Left lung (tissue), 4 donors: ENCODE measurements at regions not wholly inside any gene's neighbourhood (a gene's known extent, or its start where the extent isn't known, plus 50 kb on each side); places are given as distances from the start of the nearest gene placed in this dataset.

Experiments
- ATAC-seq: fragments of 200-7000 bp; cut with Tn5 transposase; one replicate; pipeline ENCODE4 v1.9.1; 2020; ENCODE audit warnings: moderate library complexity
- DNase-seq, 4 donors: peaks; one replicate each; pipeline ENCODE4 v3.0.0-alpha.2; 2013 to 2020
- H3K27ac ChIP-seq, 2 donors: fragments of 200-600 bp; sonication (generic) in 1 of 2; one replicate each; pipeline versions ENCODE4 v1.5.0 to v1.8.0; 2020 to 2021
- H3K27me3 ChIP-seq, 2 donors: fragments of 200-600 bp; sonication (generic) in 1 of 2; one replicate each; pipeline versions ENCODE4 v1.5.0 to v1.8.0; 2020 to 2021
- H3K36me3 ChIP-seq, 2 donors: fragments of 200-600 bp; sonication (generic) in 1 of 2; one replicate each; pipeline versions ENCODE4 v1.5.0 to v1.8.0; 2020 to 2021
- H3K4me1 ChIP-seq, 2 donors: fragments of 200-600 bp; one replicate each; pipeline ENCODE4 v1.8.0; 2021
- H3K4me3 ChIP-seq, 2 donors: fragments of 200-600 bp; sonication (generic) in 1 of 2; one replicate each; pipeline versions ENCODE4 v1.5.0 to v1.8.0; 2020 to 2021; ENCODE audit warnings: mild to moderate bottlenecking in 1 of 2
- H3K9me3 ChIP-seq, 2 donors: fragments of 200-600 bp; sonication (generic) in 1 of 2; one replicate each; pipeline versions ENCODE4 v1.5.0 to v1.8.0; 2020 to 2021
- intact Hi-C, 2 donors: fragments of 100-400 bp; cut with DNase I; formaldehyde crosslinking; loops; one replicate each; pipeline versions ENCODE4 v1.11.2 to v1.14.2; 2022
- TF ChIP-seq, protein P1 (sequence below), 2 donors: fragments of 200-600 bp; sonication (generic) in 1 of 2; IDR thresholded peaks; one replicate each; pipeline versions ENCODE4 v1.5.0 to v1.8.0; 2021; ENCODE audit warnings: antibody characterized with exemption in 2 of 2
- donor health status: DM: no; HTN: yes; CAD: no.
- donor health status: DM: no; HTN: no; CAD: no.

- H3K9me3 ChIP-seq = no peaks in the 10 kb centered on the region
- H3K27ac ChIP-seq = no peak overlapping the region
- intact Hi-C loops = no loop called here
These were observed 897.2 kb upstream of the CDH2 start for GRCh38 chr18:29074147-29074546.

DNA sequence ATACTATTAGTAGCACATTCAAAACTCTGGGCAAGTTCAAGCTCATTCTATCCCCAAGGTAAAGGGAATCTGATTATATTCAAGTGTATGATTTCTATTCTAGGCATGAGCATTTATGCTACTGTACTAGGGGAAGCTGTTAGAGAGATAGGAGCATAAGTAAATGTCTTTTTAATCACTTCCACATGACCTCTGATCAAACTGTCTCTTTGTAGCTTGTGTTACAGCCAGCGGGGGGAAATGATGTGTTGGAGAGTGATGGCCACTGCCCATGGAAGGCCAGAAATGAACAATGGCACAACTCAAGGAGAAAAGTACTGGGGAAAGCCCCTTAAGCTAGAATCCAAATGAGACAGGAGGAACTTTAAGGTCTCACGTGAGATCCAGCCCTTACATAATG is 894.9 kb upstream of the CDH2 start:
- Histone ChIP-seq H3K27me3 (no peaks in the 10 kb centered on the region), H3K9me3 (no peaks in the 10 kb centered on the region), H3K4me3 (no peak overlapping the region), H3K36me3 (no peaks in the 10 kb centered on the region), H3K4me1 (no peaks in the 10 kb centered on the region), H3K27ac (no peak overlapping the region)
- ATAC-seq (no peak), DNase-seq (peak in 1 of 4 donors; percentile 13)
- intact Hi-C loops = no loop called here
- TF ChIP-seq, protein P1, sequence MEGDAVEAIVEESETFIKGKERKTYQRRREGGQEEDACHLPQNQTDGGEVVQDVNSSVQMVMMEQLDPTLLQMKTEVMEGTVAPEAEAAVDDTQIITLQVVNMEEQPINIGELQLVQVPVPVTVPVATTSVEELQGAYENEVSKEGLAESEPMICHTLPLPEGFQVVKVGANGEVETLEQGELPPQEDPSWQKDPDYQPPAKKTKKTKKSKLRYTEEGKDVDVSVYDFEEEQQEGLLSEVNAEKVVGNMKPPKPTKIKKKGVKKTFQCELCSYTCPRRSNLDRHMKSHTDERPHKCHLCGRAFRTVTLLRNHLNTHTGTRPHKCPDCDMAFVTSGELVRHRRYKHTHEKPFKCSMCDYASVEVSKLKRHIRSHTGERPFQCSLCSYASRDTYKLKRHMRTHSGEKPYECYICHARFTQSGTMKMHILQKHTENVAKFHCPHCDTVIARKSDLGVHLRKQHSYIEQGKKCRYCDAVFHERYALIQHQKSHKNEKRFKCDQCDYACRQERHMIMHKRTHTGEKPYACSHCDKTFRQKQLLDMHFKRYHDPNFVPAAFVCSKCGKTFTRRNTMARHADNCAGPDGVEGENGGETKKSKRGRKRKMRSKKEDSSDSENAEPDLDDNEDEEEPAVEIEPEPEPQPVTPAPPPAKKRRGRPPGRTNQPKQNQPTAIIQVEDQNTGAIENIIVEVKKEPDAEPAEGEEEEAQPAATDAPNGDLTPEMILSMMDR (IDR thresholded peaks at IDR 0.05) = no peak

More at GRCh38 chr18:29074147-29074546, 897.2 kb upstream of the CDH2 start:
- Histone ChIP-seq H3K4me3 (no peak overlapping the region), H3K4me1 (no peaks in the 10 kb centered on the region), H3K36me3 (no peaks in the 10 kb centered on the region), H3K27me3 (no peaks in the 10 kb centered on the region)
- DNase-seq (no peak), ATAC-seq (no peak)
- TF ChIP-seq, protein P1 (IDR thresholded peaks at IDR 0.05) = no peak

DNA sequence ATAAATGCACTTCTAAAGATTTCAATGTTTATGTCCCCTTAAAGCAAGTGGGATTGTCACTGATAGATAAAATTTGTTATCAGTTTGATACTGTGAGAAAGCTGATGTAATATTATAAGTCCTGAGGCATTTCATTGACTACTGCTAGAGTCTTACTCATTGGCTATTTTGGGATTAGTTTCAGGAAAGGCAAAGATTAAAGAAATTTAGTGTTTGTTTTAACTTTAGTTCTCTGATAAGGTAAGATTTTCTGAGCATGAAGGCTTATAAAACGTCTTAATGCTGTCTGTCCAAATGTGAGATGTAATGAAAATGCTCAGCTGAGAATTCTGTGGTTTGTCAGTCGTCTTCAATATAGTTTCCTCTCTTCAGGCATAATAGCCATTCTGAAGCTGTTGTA is 886.4 kb upstream of the CDH2 start:
- DNase-seq = no peak

GRCh38 chr18:29062921-29063320 is 886.0 kb upstream of the CDH2 start:
- TF ChIP-seq, protein P1 (IDR thresholded peaks at IDR 0.05) = no peak
- H3K9me3 ChIP-seq = no peaks in the 10 kb centered on the region
- DNase-seq = no peak
- no peak for ATAC-seq
- H3K4me3 ChIP-seq = no peak overlapping the region
- H3K4me1 ChIP-seq = no peaks in the 10 kb centered on the region
- intact Hi-C loops = no loop called here
- H3K27ac ChIP-seq = no peak overlapping the region
- H3K27me3 ChIP-seq = no peaks in the 10 kb centered on the region
- no peaks in the 10 kb centered on the region for H3K36me3 ChIP-seq

More for the DNA sequence above, 886.4 kb upstream of the CDH2 start:
- intact Hi-C loops = no loop called here
- ATAC-seq = no peak
- no peaks in the 10 kb centered on the region for H3K4me1 ChIP-seq
- H3K4me3 ChIP-seq = no peak overlapping the region
- H3K36me3 ChIP-seq = no peaks in the 10 kb centered on the region
- no peak overlapping the region for H3K27ac ChIP-seq
- TF ChIP-seq, protein P1 (IDR thresholded peaks at IDR 0.05) = no peak
- no peaks in the 10 kb centered on the region for H3K9me3 ChIP-seq
- H3K27me3 ChIP-seq = no peaks in the 10 kb centered on the region

GRCh38 chr18:29060349-29060748 is 883.4 kb upstream of the CDH2 start:
- H3K27me3 ChIP-seq = no peaks in the 10 kb centered on the region
- no peak for DNase-seq
- no peak overlapping the region for H3K4me3 ChIP-seq
- intact Hi-C loops = no loop called here
- ATAC-seq = no peak
- no peaks in the 10 kb centered on the region for H3K9me3 ChIP-seq
- H3K4me1 ChIP-seq = no peaks in the 10 kb centered on the region
- no peaks in the 10 kb centered on the region for H3K36me3 ChIP-seq
- H3K27ac ChIP-seq = no peak overlapping the region
- TF ChIP-seq, protein P1 (IDR thresholded peaks at IDR 0.05) = no peak
